Mesothelial cell of epicardium (in vitro differentiated cells): ENCODE measurements at regions not wholly inside any gene's neighbourhood (a gene's known extent, or its start where the extent isn't known, plus 50 kb on each side); places are given as distances from the start of the nearest gene placed in this dataset.
A peak's percentile ranks its signal among the peaks of the same experiment; 100 is the strongest.

ENCODE experiments used
- DNase-seq, 2 experiments: peaks; one replicate each; pipeline ENCODE4 v3.0.0; 2021; ENCODE audit warnings: low spot score in 2 of 2; ENCODE audit not compliant: unreplicated experiment in 2 of 2
- H3K27ac Mint-ChIP-seq: 2 replicates; pipeline ENCODE4 v1.8.0; 2021; ENCODE audit warnings: mixed read lengths
- H3K27me3 Mint-ChIP-seq: 2 replicates; pipeline ENCODE4 v1.8.0; 2021; ENCODE audit warnings: low read depth, mixed read lengths
- H3K36me3 Mint-ChIP-seq: 2 replicates; pipeline ENCODE4 v1.8.0; 2021; ENCODE audit warnings: mixed read lengths
- H3K4me1 Mint-ChIP-seq: 2 replicates; pipeline ENCODE4 v1.8.0; 2021; ENCODE audit warnings: mixed read lengths
- H3K4me3 Mint-ChIP-seq: 2 replicates; pipeline ENCODE4 v1.8.0; 2021; ENCODE audit warnings: mild to moderate bottlenecking, moderate library complexity, mixed read lengths
- H3K9me3 Mint-ChIP-seq: 2 replicates; pipeline ENCODE4 v1.8.0; 2021; ENCODE audit warnings: mixed read lengths
- TF ChIP-seq, protein P1 (sequence below): fragments of 200-600 bp; sonication (generic); IDR thresholded peaks from one replicate; pipeline ENCODE4 v1.5.0; 2021; ENCODE audit warnings: antibody characterized with exemption; ENCODE audit not compliant: unreplicated experiment

DNA sequence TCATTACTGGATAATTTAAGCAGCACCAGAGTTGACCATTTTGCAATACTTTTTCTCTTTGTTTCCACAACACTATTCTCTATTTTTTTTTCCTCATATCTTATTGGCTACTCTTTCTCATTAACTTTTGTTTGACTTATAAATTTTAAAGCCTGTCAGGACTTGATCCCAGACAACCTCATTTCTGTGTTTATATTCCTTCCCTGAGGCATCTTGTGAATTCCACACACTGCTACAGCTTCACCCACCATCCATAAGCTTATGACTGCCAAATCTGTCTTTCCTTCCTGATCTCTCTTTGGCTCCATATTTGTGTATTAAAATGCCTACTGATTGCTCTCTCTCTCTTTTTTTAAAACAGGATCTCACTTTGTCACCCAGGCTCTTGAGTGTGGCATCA, 124.6 kb upstream of the MBL2 start:
- H3K9me3 Mint-ChIP-seq, result peaks cover 6% of the 10 kb centered on the region
- no peak for DNase-seq
- H3K36me3 Mint-ChIP-seq, result peaks cover 4% of the 10 kb centered on the region
- no peaks in the 10 kb centered on the region for H3K27me3 Mint-ChIP-seq
- TF ChIP-seq, protein P1, sequence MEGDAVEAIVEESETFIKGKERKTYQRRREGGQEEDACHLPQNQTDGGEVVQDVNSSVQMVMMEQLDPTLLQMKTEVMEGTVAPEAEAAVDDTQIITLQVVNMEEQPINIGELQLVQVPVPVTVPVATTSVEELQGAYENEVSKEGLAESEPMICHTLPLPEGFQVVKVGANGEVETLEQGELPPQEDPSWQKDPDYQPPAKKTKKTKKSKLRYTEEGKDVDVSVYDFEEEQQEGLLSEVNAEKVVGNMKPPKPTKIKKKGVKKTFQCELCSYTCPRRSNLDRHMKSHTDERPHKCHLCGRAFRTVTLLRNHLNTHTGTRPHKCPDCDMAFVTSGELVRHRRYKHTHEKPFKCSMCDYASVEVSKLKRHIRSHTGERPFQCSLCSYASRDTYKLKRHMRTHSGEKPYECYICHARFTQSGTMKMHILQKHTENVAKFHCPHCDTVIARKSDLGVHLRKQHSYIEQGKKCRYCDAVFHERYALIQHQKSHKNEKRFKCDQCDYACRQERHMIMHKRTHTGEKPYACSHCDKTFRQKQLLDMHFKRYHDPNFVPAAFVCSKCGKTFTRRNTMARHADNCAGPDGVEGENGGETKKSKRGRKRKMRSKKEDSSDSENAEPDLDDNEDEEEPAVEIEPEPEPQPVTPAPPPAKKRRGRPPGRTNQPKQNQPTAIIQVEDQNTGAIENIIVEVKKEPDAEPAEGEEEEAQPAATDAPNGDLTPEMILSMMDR, result no peak
- no peak overlapping the region for H3K4me3 Mint-ChIP-seq
- H3K27ac Mint-ChIP-seq, result peak overlapping the region; percentile 67
- H3K4me1 Mint-ChIP-seq, result peaks cover 70% of the 10 kb centered on the region

DNA sequence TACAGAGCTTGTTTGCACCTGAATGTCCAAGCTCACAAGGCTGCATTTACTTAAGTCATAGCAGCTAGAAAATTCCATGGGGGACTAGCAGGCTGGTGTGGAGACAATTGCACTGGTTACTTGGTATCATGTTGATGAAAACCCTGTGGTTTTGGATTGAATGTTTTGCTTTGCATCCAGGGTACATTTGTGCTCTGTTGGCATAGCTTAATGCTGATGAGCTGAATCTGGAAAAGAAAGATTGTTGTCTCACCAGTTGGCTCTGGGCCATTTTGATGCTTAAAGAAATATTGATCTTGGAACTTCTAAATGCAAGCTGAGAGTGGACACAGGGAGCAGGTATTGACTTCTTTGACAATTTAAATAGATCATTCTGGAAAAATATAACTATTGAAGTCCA, 122.5 kb upstream of the MBL2 start:
- Mint-ChIP-seq H3K36me3 (peaks cover 6% of the 10 kb centered on the region), H3K27ac (no peak overlapping the region), H3K4me1 (peaks cover 64% of the 10 kb centered on the region), H3K27me3 (no peaks in the 10 kb centered on the region), H3K4me3 (no peak overlapping the region), H3K9me3 (peaks cover 6% of the 10 kb centered on the region)
- TF ChIP-seq, protein P1, result no peak
- DNase-seq, result no peak

DNA sequence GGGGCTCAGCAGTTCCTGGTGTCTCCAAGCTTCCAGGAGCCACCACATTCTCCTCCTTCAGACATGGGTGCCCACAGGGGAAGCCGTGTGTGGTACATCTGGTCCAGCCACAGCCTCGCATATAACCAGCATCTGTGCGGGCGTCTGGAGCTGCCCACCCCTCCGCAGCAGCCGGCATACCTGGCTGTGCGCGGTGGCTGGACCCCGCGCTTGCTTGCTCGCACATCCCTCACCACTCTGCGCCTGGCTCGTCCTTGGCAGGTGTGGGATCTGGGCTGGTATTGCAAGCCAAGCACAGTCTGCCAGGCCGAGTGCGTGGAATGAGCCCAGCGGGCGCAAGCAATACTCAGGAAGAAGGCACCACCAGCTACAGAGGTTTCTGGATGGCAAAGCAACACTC, 117.7 kb upstream of the MBL2 start:
- DNase-seq, result no peak
- Mint-ChIP-seq H3K4me3 (no peak overlapping the region), H3K9me3 (no peaks in the 10 kb centered on the region), H3K27ac (peak overlapping the region; percentile 60), H3K36me3 (peaks cover 7% of the 10 kb centered on the region), H3K4me1 (peaks cover 39% of the 10 kb centered on the region), H3K27me3 (no peaks in the 10 kb centered on the region)
- TF ChIP-seq, protein P1, result no peak

DNA sequence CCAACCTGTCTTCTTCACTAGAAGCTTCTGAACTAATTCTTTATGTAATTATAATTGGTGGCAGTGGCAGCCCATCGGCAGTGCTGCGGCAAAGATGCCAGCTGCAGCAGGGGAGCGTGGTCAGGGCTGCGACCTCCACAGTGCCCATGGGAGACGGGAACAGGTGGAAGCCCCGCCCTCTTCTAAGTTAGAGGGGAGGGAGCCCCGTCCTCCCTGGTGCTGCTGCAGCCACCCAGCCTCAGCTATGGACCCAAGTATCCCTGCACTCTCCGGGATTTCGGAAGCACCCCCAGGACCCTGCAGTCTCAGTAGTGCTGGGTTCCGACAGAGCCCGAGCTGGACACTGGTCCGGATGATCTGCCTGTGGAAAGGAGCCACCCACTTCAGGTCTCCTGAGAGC, 117.0 kb upstream of the MBL2 start:
- Mint-ChIP-seq H3K9me3 (no peaks in the 10 kb centered on the region), H3K4me1 (peaks cover 34% of the 10 kb centered on the region), H3K27ac (no peak overlapping the region), H3K36me3 (peaks cover 5% of the 10 kb centered on the region), H3K27me3 (no peaks in the 10 kb centered on the region), H3K4me3 (no peak overlapping the region)
- TF ChIP-seq, protein P1, result no peak
- no peak for DNase-seq

DNA sequence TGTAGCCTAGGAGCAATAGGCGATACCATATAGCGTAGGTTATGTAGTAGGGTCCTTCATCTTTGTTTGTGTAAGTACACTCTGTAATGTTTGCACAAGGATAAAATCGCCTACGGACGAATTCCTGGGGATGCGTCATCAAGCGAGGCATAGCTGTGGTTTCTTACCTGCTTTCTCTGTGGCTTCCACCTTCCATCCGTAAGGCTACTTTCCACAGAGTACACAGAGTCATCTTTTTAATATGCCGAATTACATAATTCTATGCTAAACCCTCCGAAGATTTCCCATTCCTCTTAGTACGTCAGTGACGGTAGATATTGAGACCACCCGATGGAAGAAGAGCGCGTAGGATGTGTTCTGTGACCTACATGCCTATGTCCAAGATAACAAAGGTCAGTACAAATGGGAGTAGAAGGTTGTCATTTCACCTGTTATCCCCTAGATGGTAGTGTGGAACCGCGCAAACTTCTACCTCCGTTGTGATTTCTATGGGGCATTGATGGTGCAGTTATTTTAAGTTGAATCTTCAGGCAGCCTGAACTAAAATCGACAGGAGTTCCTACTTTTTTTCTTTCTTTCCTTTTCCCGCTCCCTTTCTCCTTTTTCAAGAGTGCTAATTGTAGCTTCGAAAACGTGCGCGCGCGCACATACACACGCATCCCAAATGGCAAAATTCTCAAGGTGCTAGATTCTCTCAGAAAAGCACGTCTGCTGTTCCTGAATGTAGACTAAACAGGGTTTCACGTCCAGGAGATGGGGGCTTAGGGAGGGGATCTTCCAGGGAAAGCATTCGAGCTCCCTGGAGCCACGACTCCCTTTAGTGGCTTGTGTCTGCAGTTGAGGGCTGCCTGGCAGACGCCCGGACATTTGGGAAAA, 111.7 kb upstream of the MBL2 start:
- Mint-ChIP-seq H3K27me3 (no peaks in the 10 kb centered on the region), H3K36me3 (peaks cover 3% of the 10 kb centered on the region), H3K4me3 (peak overlapping the region; percentile 62), H3K27ac (peak overlapping the region; percentile 89), H3K9me3 (no peaks in the 10 kb centered on the region), H3K4me1 (peaks cover 47% of the 10 kb centered on the region)
- DNase-seq, result peak in 1 of 2 experiments; percentile 72
- TF ChIP-seq, protein P1, result peak; percentile 74
